NK-92 (cell line): ENCODE measurements at regions not wholly inside any gene's neighbourhood (a gene's known extent, or its start where the extent isn't known, plus 50 kb on each side); places are given as distances from the start of the nearest gene placed in this dataset.
"Not testable (repeated sequence)": the region's sequence is repeated elsewhere in the genome, so short reads cannot be mapped to it uniquely, and the experiment has no call there.

ENCODE experiments used
- DNase-seq: peaks from one replicate; lab custom pipeline; 2025; ENCODE audit not compliant: unreplicated experiment; lab: John Stamatoyannopoulos, UW

DNA sequence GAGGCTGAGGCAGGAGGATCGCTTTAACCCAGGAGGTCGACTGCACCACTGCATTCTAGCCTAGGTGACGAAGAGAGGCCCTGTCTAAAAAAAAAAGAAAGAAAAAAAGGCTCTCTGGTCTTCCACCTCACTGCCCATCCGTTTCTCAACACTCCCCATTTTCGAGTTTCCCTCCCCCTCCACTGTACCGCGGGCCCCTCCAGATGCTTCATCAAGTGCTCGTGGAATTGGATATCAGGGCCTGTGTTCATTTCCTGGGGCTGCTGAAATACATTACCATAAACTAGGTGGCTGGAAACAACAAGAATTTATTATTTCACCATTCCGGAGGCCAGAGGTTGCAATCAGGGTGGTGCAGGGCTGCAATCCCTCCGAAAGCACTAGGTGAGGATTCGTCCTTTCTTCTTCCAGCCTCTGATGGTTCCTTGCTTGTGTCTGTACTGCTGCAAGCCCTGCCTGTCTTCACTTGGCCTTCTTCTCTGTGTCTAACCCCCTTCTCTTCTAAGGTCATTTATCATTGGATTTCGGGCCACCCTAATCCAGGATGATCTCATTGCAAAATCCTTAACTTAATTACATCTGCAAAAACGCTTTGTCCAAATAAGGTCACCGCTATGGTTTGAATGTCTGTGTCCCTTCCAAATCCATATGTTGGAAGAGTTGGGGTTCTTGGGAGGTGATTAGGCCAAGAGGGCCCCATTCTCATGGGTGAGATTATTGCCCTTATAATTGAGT is 135.1 kb downstream of the CRLF3 start:
- not testable (repeated sequence) for DNase-seq

DNA sequence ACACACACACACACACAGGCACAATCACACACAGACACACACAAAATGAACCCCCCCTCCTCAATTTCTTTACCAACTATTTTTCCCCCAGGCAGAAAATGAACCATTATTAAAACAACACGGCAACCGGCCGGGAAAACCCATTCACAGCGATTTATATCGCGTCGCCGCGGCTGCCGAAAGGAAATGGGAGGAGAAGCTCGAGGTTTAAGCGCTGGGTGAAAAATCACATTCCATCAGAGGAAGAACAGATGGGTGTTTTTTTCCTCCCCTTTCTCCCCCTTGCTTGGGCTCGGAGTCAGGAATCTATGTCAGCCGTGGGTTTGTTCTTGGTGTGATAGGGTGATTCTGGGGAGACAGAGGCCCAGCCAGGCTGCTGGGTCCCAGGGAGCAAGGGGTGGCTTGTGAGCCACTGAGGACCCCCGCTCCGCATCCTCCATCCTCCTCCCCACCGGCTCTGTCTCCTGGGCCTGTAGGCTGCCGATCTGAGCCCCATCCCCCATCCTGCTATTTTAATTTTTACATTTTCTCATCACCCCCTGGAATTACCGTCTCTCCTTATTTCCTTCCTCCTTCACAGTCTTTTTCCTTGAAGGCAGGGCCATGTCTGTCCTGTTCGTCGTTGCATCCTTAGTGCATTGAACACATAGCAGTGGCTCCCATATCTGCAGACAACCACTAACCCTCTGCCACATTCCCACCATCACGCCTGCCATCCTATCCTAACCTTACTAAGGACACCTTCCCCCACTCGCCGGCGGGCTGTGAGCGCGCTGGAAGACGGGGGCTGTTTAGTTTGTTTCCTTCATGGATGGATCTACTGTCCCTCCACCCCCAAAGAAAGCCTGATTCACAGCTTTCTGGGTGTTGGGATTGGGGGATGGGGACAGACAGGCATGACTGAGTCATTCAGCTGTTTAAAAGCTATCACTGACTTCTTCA is 137.7 kb downstream of the CRLF3 start:
- DNase-seq = not testable (repeated sequence)

DNA sequence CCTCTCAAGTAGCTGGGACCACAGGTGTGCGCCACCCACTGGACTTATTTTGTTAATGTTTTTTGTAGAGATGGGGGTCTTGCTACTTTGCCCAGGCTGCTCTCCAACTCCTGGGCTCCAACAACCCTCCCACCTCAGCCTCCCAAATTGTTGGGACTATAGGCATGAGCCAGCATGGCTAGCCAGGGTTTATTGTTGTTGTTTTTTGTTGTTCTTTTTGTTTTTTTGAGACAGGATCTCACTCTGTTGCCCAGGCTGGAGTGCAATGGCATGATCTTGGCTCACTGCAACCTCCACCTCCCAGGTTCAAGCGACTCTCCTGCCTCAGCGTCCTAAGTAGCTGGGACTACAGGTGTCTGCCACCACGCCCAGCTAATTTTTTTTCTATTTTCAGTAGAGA is 142.2 kb downstream of the CRLF3 start:
- DNase-seq = not testable (repeated sequence)

DNA sequence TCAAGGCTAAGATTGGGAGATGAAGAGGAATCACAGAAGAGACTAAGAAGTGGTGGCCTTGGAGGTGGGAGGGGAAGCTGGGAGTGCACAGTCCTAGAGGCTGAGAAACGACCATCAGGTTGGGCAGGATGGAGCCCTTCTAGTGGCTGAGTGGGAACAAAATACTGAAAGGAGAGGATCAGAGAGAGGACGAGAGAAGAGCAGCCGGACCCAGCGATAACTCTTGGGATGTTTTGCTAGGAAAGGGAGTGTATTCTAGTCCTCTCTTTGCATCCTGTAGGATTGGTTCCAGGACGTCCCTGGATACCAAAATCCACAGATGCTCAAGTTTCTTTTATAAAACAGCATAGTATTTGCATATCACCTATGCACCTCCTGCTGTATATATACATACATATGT is 143.8 kb downstream of the CRLF3 start:
- DNase-seq = not testable (repeated sequence)

DNA sequence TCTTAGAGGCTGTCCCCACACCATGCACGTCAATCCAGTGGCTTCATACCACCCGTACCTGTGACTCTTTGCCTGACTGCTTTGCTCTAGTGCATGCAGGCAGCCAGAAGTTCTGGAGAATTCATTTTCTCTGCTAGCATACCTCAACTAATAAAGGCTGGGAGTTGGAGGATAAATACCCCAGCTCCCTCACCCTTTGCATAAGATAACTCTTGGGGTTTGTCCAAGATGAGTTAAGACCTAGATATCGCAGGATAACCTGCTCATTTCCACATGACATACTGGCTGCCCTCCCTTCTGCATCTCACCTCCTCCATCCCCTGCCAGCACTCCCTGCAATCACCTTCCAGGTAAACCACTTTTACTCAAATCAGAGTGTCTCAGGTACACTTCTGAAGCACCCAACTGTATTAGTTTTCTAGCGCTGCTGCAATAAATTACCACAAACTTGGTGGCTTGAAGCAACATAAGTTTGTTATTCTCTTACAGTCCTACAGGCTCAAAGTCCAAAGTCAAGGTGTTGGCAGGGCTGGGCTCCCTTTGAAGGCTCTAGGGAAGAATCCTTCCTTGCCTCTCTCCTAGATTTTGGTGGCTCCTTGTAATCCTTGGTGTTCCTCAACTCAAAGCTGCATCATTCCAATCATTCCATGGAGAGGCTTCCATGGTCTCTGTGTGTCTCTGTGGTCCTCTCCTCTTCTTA is 146.8 kb downstream of the CRLF3 start:
- no peak for DNase-seq

DNA sequence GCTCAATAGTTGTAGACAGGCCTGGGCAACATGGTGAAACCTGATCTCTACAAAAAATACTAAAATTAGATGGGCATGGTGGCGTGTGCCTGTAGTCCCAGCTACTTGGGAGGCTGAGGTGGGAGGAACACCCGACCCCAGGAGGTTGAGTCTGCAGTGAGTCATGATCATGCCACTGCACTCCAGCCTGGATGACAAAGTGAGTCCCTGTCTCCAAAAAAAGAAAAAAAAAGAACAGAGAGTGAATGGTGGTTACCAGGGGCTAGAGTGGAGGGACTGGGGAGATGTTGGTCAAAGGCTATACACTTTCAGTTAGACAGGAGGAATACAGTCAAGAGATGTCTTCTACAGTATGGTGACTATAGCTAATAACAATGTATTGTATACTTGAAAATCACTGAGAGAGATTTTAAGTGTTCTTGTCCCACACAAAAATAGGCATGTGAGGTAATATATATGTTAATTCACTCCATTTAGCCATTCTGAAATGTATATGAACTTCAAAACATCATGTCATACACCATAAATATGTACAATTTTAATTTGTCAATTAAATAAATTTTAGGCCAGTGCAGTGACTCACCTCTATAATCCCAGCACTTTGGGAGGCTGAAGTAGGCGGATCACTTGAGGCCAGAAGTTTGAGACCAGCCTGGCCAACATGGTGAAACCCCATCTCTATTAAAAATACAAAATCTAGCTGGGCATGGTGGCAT is 148.6 kb downstream of the CRLF3 start:
- not testable (repeated sequence) for DNase-seq

DNA sequence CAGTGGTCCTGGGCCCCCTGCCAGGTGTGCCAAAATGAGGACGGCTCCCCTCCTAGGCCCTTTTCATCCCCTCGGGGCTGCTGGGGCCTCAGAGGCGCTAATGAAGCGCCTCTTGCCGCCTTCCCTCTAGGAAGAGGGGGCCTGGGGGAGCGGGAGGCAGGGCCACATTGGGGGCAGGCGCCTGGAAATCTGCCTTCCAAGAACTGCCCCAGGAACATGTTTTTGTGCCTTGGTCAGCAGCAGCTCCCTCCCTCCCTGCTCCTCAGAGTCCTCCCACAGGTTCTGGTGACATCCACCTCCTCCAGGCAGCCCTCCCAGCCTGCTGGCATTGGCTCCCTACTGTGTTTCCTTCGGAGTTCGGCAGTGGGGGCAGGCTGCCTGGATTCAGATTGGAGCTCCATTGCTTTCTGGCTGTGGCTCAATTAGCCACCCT is 155.3 kb downstream of the CRLF3 start:
- not testable (repeated sequence) for DNase-seq

DNA sequence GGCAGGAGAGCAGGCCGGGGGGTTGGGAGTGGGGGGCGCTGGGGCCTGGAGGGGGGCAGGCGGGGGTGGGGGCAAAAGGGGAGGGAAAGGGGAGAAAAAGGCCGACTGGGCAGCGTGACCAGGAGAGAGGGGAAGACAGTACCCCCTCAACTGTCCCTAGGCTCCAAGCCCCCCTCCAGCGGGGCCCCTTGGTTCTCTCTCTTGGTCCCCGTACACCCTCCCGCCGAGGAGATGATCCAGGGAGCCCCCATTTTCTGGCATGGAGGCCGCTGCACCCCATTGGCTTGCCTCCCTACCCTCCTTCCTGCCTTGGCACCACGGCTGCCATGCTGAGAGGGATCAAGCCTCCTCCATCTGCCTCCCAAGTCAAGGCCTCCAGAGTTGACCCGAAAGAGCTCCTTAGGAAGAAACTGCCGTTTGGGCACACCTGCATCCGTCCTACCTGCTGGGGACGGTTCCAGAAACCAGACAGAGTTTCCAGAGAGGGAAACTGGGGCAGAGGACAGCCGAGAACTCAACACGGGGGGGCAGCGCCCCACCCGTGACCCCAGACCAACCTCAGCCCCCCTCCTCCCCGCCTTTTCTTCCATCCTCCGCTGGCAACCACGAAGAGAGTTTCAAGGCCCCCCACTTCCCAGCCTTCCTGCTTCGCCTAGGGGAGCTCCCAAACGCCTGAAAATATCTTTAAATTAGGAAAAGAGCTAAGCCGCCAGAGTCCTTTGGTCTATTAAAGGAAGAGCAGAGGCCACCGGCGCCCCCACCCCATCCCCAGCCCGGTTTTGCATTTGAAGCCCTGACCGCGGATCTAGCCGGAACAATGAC is 155.9 kb downstream of the CRLF3 start:
- not testable (repeated sequence) for DNase-seq

DNA sequence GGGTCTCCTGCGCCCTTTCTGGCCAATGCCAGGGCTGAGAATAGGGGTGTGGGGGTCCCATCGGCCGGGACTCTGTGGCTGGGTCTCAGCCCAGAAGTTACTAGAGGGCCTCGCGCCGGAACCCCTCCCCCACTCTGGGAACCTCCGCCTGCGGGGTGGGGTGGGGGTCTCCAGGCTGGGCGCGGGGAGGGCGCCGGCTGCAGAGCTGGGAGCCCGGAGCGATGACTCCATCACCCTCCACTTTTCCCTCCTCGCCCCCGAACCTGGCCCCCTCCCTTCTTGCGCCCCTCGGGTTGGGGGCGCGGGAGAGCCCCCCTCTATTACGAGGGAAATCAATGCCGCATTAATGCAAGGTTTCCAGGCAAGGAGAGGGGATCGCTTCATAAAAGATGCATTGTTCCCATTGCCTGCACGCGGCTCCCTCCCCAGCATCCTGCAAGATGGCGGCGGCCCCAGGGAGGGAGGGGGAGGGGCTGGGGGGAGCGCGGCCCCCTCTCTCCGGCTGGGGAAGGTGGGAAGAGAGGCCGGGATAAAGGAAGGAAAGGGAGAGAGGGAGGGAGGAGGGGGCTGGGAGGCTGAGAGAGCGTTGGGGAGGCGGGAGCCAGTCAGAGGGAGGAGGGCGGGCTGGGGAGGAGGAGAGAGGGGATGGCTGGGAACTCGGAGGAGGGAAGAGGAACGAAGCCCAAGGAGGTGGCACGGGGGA is 156.7 kb downstream of the CRLF3 start:
- DNase-seq = not testable (repeated sequence)

DNA sequence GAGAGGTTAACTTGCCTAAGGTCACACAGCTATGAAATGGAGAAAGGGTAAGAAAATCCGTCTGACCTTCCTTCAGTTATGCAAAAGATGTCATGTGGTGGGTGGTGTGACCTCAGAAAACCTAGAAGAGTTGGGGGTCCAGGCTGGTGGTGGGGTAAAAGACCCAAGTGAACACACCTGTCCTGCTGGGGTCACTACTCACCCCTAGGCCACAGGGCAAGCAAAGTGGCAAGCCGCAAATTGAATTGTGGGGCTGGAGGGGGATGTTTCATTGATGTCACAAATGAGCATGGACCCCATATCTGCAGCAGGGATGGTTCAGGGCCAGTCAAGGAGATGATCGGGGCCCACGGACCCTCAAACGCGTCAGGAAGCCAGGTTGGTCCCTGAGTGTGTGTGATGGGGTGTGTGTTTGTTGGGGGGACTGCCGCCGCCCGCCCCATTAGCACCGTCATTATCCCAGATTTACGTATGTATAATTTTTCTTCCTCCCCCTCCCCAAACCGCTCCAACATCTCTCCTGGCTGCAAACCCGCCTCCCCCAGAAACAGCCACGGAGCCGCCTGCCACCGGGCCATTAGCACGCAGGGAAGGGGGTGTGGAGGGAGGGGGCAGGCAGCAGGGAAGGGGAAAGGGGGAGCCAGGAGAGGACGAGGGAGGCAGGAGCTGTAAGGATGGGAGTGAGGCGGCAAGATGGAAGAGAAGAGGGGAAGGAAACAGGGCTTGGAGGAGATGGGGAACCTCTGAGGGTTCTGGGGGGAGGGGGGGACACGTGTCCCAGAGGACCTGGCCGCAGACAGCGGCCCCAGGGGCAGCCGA is 157.4 kb downstream of the CRLF3 start:
- DNase-seq = not testable (repeated sequence)

DNA sequence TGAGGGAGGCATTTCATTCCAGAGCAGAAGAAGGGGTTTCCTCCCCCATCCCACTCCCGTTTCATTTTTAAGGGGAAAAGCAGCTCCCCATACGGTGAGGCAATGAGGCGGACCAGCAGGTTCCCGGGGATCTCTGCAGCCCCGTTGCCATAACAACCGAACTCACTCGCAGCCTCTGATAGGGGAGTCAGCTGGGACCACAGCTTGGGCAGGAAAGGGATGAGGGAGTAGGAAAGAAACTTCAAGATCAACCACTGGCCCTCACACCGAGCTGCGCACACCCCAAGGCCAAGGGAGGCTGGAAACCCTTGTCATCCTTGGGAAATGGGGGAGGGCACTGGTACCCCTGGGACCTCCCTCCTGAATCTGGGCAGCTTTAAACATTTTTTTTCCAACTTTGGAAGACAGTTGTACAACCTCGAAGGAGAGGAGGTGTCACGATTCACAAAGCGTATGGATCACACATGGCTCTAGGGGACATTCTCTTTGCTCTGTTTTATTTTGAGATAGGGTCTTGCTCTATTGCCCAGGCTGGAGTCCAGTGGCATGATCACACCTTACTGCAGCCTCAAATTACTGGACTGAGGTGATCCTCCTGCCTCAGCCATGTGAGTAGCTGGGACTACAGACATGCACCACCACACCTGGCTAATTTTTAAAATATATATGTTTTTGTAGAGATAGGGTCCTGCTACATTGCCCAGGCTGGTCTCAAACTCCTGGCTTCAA is 160.6 kb downstream of the CRLF3 start:
- not testable (repeated sequence) for DNase-seq

DNA sequence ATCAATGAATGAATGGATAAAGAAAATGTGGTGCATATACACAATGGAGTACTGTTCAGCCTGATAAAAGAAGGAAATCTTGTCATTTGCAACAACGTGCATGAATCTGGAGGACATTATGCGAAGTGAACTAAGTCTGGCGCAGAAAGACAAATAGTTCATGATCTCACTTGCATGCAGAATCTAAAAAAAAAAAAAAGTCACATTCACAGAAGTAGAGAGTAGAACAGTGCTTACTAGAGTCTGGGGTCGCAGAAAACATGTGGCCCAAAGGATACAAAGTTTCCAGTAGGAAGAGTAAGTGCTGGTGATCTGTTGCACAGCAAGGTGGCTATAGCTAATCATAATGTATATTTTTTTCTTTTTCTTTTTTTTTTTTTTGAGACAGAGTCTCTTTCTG is 167.3 kb downstream of the CRLF3 start:
- DNase-seq = not testable (repeated sequence)

DNA sequence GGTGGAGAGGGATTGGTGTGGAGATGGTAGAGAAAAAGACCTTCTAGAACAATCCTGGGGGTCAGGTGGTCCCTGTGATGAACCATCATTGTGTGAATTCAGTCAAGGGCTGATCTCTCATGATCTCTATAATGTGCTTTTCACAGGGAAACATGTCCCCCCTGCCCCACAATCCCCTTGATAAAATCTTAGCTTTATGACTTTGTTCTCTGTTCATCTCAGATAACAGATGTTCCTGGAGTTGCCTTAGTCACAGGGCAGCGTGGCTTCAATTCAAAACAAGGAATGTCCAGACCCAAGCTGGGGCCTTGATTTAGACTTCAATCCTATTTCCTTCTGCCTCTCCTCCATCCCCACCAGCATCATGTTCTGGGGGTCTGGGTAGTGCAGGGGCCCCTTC is 171.5 kb downstream of the CRLF3 start:
- not testable (repeated sequence) for DNase-seq

DNA sequence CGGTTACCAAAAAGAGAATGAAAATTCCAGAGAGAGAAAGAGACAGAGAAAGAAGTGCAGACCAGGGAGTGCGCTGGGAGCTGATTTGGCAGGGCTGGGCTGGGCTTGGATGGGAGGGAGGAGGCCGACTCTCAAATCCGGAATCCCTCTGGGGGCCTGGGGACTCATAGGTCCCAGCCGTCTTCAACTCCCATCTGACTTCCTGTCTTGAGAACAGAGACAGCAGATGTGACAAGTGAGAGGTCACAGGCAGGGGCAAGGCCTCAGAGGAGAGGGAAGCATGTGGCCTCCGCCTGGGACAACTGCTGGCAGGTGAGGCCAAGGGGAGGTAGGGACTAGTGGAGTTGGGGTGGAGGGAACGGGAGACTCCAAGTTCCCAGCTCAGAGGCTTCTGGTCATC is 172.9 kb downstream of the GOSR1 start:
- not testable (repeated sequence) for DNase-seq

DNA sequence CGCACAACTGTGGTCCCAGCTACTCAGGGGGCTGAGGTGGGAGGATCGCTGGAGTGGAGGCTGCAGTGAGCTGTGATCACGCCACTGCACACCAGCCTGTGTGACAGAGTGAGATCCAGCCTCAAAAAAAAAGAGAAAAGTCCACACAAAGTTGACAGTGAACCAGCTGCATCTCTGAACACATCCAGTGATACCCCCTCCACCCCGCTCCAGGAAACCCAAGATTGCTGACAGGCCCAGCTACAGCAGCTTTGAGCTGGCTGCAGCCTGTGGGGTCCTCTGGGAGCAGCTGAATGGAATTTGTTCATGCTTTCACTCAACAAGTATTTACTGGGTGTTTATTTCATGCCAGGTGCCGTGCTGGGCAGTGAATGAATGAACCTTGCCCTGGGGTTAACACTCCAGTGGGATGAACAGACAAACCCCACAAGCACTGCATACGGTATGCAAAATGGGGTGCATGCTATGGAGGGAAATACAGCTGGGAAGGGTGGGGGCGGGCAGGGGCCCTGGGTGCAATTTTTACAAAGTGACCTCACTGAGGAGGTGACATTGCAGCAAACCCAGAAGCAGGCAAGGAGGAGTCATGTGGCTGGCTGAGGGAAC is 170.9 kb downstream of the GOSR1 start:
- not testable (repeated sequence) for DNase-seq

DNA sequence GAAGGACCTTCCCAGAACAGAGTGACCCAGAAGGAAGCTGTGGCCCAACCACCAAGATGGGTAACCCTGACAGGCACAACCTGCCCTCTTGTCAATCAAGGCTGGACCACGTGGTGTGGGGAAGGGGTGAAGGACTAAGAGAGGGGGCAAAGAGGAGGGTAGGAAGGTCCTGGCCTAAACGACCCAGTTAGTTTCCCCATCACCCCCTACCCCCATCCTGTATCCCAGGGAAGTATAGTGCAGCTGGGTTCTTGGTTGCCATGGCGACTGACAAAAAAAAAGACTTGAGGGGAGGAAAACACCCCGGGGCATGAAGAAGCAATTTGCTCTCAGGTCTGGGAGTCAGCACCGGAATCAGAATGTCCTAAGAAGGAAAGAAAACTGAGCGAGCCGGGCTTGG is 168.7 kb downstream of the GOSR1 start:
- not testable (repeated sequence) for DNase-seq

DNA sequence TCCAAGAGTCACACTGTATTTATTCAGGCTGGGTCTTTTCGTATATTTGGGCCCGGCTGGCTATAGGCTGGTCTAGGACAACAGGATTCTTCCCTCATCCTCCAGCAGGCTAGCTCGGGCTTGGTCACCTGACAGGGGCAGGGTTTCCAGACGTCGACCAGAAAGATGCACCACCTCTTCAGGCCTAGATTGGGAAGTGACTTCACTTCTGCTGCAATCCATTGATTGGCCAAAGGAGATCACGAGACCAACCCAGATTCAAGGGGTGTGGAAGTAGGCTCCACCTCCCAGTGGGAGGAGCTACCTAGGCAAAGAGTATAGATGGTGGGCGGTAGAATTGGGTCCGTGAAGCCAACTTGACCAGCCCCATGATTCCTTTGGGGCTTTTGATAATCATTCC is 167.5 kb downstream of the GOSR1 start:
- DNase-seq = not testable (repeated sequence)
